Activated CD8-positive, alpha-beta memory T cell treated with anti-CD3 and anti-CD28 coated beads, Interleukin-2, amount 50 U/mL, for 1 hour (primary cell): ENCODE measurements at regions not wholly inside any gene's neighbourhood (a gene's known extent, or its start where the extent isn't known, plus 50 kb on each side); places are given as distances from the start of the nearest gene placed in this dataset.
"Not testable (repeated sequence)": the region's sequence is repeated elsewhere in the genome, so short reads cannot be mapped to it uniquely, and the experiment has no call there.

Experiments used
- DNase-seq: peaks from one replicate; pipeline ENCODE4 v3.0.0-alpha.2; 2020; ENCODE audit errors: extremely low read depth

DNA sequence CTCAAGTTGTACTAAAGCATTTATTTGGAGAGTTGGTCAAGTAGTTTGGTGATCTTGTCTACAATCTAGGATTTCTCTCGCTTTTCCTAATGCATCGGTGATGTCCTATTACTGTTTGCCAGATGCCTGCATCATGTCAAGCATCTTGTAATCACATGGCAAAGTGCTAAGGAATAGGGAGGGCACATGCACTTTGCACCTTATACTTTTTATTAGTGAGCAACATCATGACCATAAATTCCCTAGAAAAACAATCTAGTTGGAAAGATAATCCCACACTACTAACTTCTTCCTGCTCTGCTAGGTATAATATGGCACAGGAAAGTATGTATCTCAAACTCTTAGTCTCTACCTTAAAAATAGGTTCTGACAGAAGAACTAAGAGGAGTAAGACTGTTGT, 894.3 kb upstream of the SLITRK1 start:
- no peak for DNase-seq

GRCh38 chr13:84775920-84776319, 893.6 kb upstream of the SLITRK1 start:
- not testable (repeated sequence) for DNase-seq

- no peak for DNase-seq
Measured at GRCh38 chr13:84774111-84774510, 891.8 kb upstream of the SLITRK1 start.

DNA sequence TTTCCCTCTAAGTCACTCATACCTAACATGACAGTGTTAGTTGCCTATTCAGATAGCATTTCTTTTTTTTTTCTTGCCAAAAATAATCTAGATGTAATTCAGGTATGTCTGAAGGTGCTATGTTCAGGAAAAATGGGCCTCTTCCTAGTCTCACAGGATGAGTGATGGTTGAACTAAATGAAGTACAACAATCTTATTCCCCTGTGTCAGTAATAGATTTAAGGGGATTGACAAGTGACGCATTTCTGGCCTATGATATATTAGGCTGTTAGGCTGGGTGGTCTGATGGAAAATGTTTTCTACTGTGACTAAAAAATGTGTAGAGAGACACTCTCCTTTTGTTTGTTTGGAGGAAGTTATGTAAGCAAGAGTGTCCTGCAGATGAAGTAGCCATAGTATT, 878.7 kb upstream of the SLITRK1 start:
- no peak for DNase-seq

GRCh38 chr13:84749126-84749525, 866.9 kb upstream of the SLITRK1 start:
- DNase-seq, result no peak

DNA sequence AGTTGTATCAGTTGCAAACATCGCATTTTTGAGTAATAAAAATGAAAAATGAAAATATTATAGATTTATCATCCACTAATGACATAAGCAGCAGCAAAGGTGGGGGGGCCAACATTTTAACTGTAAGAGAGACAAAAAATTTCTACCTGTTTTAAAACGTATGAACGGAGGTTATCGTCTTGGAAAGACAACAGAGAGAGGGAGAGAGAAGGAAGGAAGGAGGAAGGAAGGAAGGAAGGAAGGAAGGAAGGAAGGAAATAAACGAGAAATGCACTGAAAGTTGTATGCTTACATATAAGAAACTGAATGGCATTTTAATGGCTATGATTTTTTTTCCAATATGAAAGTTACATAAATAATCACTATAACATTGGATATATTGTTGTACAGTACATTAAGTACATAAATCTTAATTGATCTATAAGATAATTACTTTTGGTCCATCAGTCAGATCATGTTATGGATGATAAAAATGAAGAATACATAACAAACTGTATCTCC, 862.8 kb upstream of the SLITRK1 start:
- DNase-seq, result no peak

- no peak for DNase-seq
Measured at GRCh38 chr13:84744203-84744602, 861.9 kb upstream of the SLITRK1 start.

DNA sequence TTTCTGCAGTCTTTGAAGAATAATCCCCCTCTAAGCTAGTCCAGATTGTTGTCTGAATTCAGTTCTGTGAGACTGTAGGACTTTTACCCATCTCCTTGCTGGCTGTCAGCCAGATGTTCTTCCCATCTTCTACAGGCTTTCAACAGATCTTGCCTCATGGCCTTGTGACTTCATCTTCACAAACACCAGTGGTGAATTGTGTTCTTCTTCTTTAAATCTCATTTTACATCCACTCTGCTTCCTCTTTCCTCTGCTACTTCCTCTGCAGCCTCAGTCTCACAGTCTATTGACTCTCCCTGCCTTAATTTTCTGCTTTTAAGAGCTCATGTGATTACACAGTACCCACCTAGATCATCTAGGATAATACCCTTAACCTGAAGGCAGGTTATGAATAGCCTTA, 859.0 kb upstream of the SLITRK1 start:
- no peak for DNase-seq

- DNase-seq, result no peak
Measured at GRCh38 chr13:84739021-84739420, 856.7 kb upstream of the SLITRK1 start.

- no peak for DNase-seq
Measured at GRCh38 chr13:84737661-84738060, 855.4 kb upstream of the SLITRK1 start.

DNA sequence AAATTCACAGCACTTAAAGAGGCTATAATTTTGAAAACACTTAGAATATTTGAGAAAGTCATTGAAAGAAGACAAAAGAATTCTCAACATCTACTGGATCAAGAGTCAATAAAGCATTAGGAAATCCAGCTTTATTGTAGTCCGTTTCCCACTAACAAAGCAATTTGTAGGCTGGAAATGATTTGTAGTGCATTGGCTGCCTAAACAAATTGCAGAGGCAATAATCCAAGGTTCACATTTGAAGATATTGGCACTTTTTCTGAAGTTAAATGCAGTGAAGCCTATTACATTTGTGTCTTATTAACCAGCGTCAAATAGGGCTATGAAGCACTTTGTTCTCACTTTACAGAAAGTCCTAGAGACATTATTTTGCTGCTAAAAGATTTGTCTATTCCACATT, 848.1 kb upstream of the SLITRK1 start:
- DNase-seq, result no peak

GRCh38 chr13:84705982-84706710, 823.9 kb upstream of the SLITRK1 start:
- no peak for DNase-seq

- no peak for DNase-seq
Measured at GRCh38 chr13:84702174-84702573, 819.9 kb upstream of the SLITRK1 start.

GRCh38 chr13:84697591-84697990, 815.3 kb upstream of the SLITRK1 start:
- DNase-seq, result not testable (repeated sequence)

GRCh38 chr13:84686973-84687372, 804.7 kb upstream of the SLITRK1 start:
- DNase-seq, result no peak

- DNase-seq, result no peak
Measured at GRCh38 chr13:84686458-84686857, 804.2 kb upstream of the SLITRK1 start.

DNA sequence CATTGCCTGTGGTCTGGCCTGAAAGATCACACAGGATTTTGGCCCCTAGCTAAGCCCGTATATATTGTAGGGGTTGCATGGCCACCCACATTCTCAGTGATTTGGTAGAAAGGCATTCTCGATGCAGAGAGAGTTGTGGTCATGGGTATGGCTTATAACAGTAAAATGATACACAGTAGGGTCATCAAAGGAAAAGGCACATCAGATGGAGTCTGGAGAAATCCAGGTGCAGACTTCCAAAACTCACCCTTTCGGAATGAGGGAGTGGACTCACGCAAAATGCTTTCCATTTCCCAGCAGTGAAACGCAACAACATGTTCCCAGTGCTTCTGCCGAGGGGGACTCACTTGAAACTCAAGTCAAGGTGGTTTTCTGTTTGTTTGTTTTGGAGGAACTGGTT, 802.5 kb upstream of the SLITRK1 start:
- no peak for DNase-seq

DNA sequence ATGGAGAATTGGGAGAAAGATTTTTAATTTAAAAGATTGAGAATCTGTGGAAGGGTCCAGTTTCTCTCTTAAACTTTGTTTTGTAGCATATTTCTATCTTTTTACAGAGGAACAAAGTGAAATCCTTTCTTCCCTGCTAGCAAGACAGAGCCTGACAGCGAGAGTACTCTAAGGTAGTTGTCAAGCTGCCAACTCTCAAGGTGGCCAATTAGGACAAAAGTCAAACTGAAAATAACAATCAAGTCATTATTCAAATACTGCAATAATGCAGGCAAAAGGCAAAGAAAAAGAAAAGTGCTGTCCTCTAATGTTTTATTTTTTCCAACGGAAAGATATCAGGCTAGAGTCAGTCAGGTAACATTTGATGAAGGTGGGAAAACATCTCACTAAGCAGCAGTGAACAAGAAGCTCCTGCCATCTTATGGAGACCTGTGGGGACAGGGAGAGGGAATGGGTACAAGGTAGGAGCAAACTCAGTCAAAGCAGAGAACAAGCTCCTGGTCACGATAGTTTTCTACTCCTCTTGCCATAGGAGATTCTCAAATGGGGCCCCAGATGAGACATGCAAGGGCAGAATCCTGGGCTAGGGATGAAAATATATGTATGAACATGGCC, 801.9 kb upstream of the SLITRK1 start:
- DNase-seq, result no peak

GRCh38 chr13:84683448-84683847, 801.2 kb upstream of the SLITRK1 start:
- no peak for DNase-seq

DNA sequence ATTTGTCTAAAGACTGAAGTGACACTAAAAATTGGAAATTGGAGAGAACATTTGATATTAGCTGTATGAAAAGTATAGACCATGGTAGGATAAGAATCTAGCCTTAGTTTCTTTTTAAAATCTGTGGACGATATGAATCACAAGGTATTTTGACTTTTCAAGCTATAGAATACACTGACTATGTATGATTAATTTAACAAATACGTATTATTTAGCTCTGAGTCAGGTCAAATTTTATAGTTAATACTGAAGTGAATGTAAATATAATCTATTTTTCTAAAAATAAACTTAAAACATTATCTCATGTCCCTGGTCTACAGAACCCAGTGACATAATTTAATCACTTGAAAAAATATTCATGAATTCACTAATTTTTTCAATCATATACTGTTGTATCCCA, 795.6 kb upstream of the SLITRK1 start:
- DNase-seq, result no peak

DNA sequence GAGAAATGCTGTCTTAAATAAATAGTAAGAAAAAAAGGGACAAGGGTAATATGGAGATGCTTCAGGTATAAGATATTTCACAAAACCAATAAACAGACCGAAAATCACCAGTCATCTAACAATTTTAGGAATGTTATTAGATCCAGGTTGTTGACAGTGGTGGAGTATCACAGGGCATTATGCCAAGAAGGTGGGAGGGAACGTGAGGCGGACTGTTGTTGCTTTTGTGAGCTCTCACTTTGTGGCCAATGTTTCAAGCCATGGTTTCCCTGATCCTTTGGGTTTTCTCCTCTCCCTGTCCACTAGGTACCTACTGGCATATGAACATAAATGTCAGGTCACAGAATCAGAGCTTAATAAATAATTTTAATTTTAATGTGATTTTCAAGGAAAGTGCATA, 790.3 kb upstream of the SLITRK1 start:
- no peak for DNase-seq

GRCh38 chr13:84670245-84670644, 788.0 kb upstream of the SLITRK1 start:
- DNase-seq, result no peak

DNA sequence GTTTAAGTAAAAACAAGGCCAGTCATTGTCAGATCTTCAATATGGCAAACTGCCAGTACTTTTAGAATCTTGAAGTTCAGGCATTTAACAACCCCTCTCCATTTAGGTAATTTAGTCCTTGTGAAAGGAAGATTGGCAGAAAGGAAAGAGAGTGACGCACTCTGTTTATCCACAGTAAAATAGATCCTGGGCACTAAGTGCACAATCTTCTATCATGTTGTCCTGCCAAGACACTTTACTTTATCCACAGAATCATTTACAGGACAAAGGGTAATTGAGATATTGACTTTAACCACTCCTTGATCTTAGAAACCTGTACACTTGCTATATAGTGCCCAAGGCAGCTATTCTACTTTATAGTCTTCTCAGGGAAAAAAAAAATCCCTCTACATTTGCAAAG, 786.4 kb upstream of the SLITRK1 start:
- no peak for DNase-seq

GRCh38 chr13:84662491-84662890, 780.2 kb upstream of the SLITRK1 start:
- no peak for DNase-seq
